ENCODE measurements at regions not wholly inside any gene's neighbourhood (a gene's known extent, or its start where the extent isn't known, plus 50 kb on each side); places are given as distances from the start of the nearest gene placed in this dataset.

GRCh38 chr6:110556317-110557110, 80.1 kb upstream of the SLC22A16 start:
- Histone ChIP-seq H3K4me2 (replicated peaks; ENCODE audit: low read depth, low read length, poor library complexity, severe bottlenecking) (no peak overlapping the region), H3K4me1 (ENCODE audit: control insufficient read depth in 2 of 2, insufficient read depth in 2 of 2, low read length in 2 of 2) (peaks cover 20 to 24% of the 10 kb centered on the region in 2 donors), H3K79me2 (ENCODE audit: control insufficient read depth, insufficient read depth, low read length) (no peaks in the 10 kb centered on the region), H3K9me3 (ENCODE audit: control extremely low read depth in 1 of 3, control insufficient read depth in 2 of 3, insufficient read depth in 1 of 3, low read length in 2 of 3) (peaks cover 3 to 19% (median 3%) of the 10 kb centered on the region in 3 donors), H2AFZ (ENCODE audit: insufficient read depth, low read depth, low read length, poor library complexity, severe bottlenecking) (no peak overlapping the region), H3K4me3 (ENCODE audit: control extremely low read depth in 1 of 5, extremely low read depth in 1 of 5, insufficient read depth in 1 of 5, low read depth in 2 of 5, low read length in 4 of 5) (no peak overlapping the region), H4K20me1 (ENCODE audit: control insufficient read depth, insufficient read depth, low read length, poor library complexity, severe bottlenecking) (no peaks in the 10 kb centered on the region), H3K27me3 (replicated peaks in 1 of 4; ENCODE audit: control extremely low read depth in 1 of 4, control insufficient read depth in 3 of 4, insufficient read depth in 4 of 4, low read length in 3 of 4) (no peaks in the 10 kb centered on the region), H3K36me3 (replicated peaks in 1 of 2; ENCODE audit: control extremely low read depth in 1 of 2, control insufficient read depth in 1 of 2, extremely low read depth in 1 of 2, insufficient read depth in 2 of 2, low read length in 1 of 2) (no peaks in the 10 kb centered on the region), H3K9ac (ENCODE audit: low read length) (no peak overlapping the region), H3K27ac (ENCODE audit: low read length in 2 of 2) (no peak overlapping the region)
- intact Hi-C loops (cut with micrococcal nuclease): no loop called here
- ATAC-seq (ENCODE audit: low read depth) (no peak), DNase-seq (no peak)
- ChIA-PET POLR2A (no interaction called here), CTCF (interaction anchor here (1.3 kb wide), 1 partner anchor 28 kb away, joined by 3 read pairs; no protein-coding TSS in a partner anchor)
- Mint-ChIP-seq H3K4me1 (peaks cover 18% of the 10 kb centered on the region), H3K9me3 (ENCODE audit: insufficient read depth) (peaks cover 7% of the 10 kb centered on the region), H3K4me3 (no peak overlapping the region), H3K27me3 (peaks cover 7% of the 10 kb centered on the region), H3K27ac (no peak overlapping the region)
- no peak for TF ChIP-seq EZH2 (IDR thresholded peaks at IDR 0.05; ENCODE audit: borderline replicate concordance, insufficient read depth, low read depth, low read length, poor library complexity, severe bottlenecking)
- no peak for TF ChIP-seq CTCF (IDR thresholded peaks at IDR 0.05)
- WGBS (ENCODE audit: insufficient coverage): 86% methylated on average over 5 of the region's 9 CpGs

DNA sequence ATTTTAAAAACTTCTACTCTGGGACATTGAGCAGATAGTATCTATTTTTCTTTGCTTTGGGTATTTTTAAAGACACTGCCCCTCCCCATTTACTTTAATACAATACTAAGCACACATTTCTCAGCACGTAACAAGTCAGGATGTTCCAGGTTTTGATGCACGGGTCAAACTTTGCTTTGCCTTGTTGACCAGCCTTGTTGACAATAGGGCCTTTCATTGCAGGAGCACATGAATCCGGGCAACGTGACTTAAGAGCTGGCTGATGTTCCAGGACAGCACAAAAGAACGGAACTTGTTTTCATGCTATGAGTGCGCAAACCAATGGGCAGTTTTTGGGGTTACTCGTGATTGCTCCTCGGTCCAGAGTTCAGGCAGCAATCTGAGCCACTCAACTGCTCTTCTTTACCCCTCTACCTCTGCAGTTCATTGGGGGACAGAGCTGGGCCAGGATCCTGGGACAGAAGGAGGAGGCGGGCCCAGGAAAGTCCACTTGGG, 78.6 kb upstream of the SLC22A16 start:
- Histone ChIP-seq H4K20me1 (ENCODE audit: control insufficient read depth, insufficient read depth, low read length, poor library complexity, severe bottlenecking) (no peaks in the 10 kb centered on the region), H2AFZ (ENCODE audit: insufficient read depth, low read depth, low read length, poor library complexity, severe bottlenecking) (no peak overlapping the region), H3K4me1 (ENCODE audit: control insufficient read depth in 2 of 2, insufficient read depth in 2 of 2, low read length in 2 of 2) (peaks cover 5 to 9% of the 10 kb centered on the region in 2 donors), H3K4me2 (replicated peaks; ENCODE audit: low read depth, low read length, poor library complexity, severe bottlenecking) (no peak overlapping the region), H3K9ac (ENCODE audit: low read length) (no peak overlapping the region), H3K4me3 (ENCODE audit: control extremely low read depth in 1 of 5, extremely low read depth in 1 of 5, insufficient read depth in 1 of 5, low read depth in 2 of 5, low read length in 4 of 5) (no peak overlapping the region), H3K27ac (ENCODE audit: low read length in 2 of 2) (no peak overlapping the region), H3K79me2 (ENCODE audit: control insufficient read depth, insufficient read depth, low read length) (no peaks in the 10 kb centered on the region), H3K9me3 (ENCODE audit: control extremely low read depth in 1 of 3, control insufficient read depth in 2 of 3, insufficient read depth in 1 of 3, low read length in 2 of 3) (peaks cover 3 to 13% (median 3%) of the 10 kb centered on the region in 3 donors), H3K27me3 (replicated peaks in 1 of 4; ENCODE audit: control extremely low read depth in 1 of 4, control insufficient read depth in 3 of 4, insufficient read depth in 4 of 4, low read length in 3 of 4) (no peaks in the 10 kb centered on the region), H3K36me3 (replicated peaks in 1 of 2; ENCODE audit: control extremely low read depth in 1 of 2, control insufficient read depth in 1 of 2, extremely low read depth in 1 of 2, insufficient read depth in 2 of 2, low read length in 1 of 2) (no peaks in the 10 kb centered on the region)
- peaks cover 7% of the 10 kb centered on the region for H3K9me3 Mint-ChIP-seq (ENCODE audit: insufficient read depth)
- ATAC-seq (ENCODE audit: low read depth) (no peak), DNase-seq (no peak)
- intact Hi-C loops (cut with micrococcal nuclease): no loop called here
- H3K27ac Mint-ChIP-seq: no peak overlapping the region
- H3K4me3 Mint-ChIP-seq: no peak overlapping the region
- ChIA-PET POLR2A (no interaction called here), CTCF (no interaction called here)
- peaks cover 10% of the 10 kb centered on the region for H3K27me3 Mint-ChIP-seq
- 95% methylated on average over 8 of the region's 9 CpGs for WGBS (ENCODE audit: insufficient coverage)
- H3K4me1 Mint-ChIP-seq: peaks cover 3% of the 10 kb centered on the region
- TF ChIP-seq EZH2 (IDR thresholded peaks at IDR 0.05; ENCODE audit: borderline replicate concordance, insufficient read depth, low read depth, low read length, poor library complexity, severe bottlenecking): no peak
- TF ChIP-seq CTCF (IDR thresholded peaks at IDR 0.05): no peak
